AG04450 (cell line): ENCODE measurements at regions not wholly inside any gene's neighbourhood (a gene's known extent, or its start where the extent isn't known, plus 50 kb on each side); places are given as distances from the start of the nearest gene placed in this dataset.

Source experiments
- CTCF ChIA-PET: fragments of 300-600, 350-600 bp; formaldehyde crosslinking; extraction: SDS; loops from one replicate; lab custom pipeline; 2022; ENCODE audit warnings: antibody characterized with exemption, inconsistent platforms; lab: Charles Lee
- POLR2A ChIA-PET: fragments of 350-600 bp; formaldehyde crosslinking; extraction: SDS; loops from one replicate; lab custom pipeline; 2021; ENCODE audit warnings: antibody characterized with exemption, inconsistent platforms; lab: Yijun Ruan, JAX
- DNase-seq: peaks from one replicate; pipeline ENCODE4 v3.0.0-alpha.2; 2011; ENCODE audit warnings: low read depth, low spot score
- H3K27ac ChIP-seq: one replicate; pipeline ENCODE4 v1.5.1; 2012; ENCODE audit warnings: low read depth, low read length, control low read depth
- H3K27me3 ChIP-seq: one replicate; pipeline ENCODE4 v1.6.0; 2012; ENCODE audit warnings: low read length; ENCODE audit not compliant: control insufficient read depth, insufficient read depth
- H3K4me3 ChIP-seq: 2 replicates; pipeline ENCODE4 v1.5.1; 2011; ENCODE audit warnings: mild to moderate bottlenecking, low read depth, low read length, control low read depth
- H3K9me3 ChIP-seq: 2 replicates; pipeline ENCODE4 v1.5.1; 2012; ENCODE audit warnings: low read length; ENCODE audit not compliant: control insufficient read depth, insufficient read depth
- CTCF ChIP-seq: IDR thresholded peaks from 2 replicates; pipeline ENCODE4 v1.5.1; 2011; ENCODE audit warnings: low read depth, low read length, control low read depth, inconsistent platforms

DNA sequence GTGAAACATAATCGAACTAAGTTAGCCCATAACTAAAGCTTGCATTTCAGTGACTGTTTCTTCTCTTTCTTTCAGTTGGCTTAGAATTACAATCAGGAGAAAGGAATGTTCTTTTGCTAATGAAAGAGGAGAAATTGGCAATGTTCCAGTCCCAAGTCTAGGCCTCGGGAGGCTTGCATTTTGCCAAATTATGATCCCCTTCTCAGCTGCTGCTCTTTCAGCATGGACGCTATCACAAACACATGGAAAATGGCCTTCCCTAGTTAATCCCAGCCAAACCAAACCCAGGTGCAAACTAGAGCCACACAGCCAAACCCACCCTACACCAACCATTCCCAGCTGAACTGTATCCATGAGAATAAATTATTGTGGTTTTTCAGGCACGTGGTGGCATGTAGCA, 605.2 kb upstream of the LRRTM4 start:
- CTCF ChIA-PET = no interaction called here

DNA sequence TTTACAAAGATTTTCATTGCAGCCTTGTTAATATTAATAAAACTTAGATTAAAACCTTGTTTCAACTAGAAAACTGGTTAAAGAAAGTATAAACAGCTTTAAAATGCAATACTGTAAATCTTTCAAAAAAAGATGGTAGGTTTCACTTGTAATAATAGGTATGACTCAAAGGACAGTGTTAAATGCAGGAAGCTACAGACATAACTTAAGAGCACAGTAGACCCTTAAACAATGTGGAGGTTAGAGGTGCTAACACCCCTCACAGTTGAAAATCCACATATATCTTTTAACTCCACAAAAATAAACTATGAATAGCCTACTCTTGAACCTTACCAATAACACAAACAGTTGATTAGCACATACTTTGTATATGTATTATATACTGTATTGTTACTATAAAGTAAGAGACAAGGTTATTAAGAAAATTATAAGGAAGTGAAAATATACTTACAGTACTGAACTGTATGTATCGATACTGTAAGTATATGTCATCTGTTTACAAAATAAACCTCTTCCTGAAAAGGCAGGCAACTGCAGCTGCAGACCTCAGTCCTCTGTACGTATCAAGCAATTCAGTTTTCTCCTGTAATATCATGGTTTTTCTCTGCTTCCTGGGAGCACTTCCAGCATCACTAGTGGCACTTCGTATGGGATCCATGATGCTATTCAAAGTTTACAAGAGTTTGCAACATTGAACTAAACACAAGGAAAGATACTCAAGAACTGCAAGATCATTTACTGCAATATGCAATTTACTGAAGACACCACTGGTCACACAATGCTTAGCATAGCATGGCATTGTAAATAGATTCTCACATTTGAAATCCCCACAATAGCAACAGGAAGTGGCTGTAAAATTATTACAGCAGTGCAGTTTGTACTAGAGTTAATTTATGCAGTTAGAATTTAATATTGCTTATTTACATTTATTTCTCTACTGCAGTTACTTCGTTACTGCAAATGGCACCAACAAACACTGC, 610.5 kb upstream of the LRRTM4 start:
- ChIA-PET POLR2A (no interaction called here), CTCF (no interaction called here)
- Histone ChIP-seq H3K27ac (no peak overlapping the region), H3K27me3 (no peaks in the 10 kb centered on the region), H3K9me3 (peaks cover 4% of the 10 kb centered on the region; the same call in 1 of the 2 replicates), H3K4me3 (no peak overlapping the region)
- TF ChIP-seq CTCF = no peak
- DNase-seq = no peak

More for the DNA sequence above, 605.2 kb upstream of the LRRTM4 start:
- H3K27ac ChIP-seq = no peak overlapping the region
- H3K4me3 ChIP-seq = no peak overlapping the region
- POLR2A ChIA-PET = no interaction called here
- H3K9me3 ChIP-seq = peaks cover 3% of the 10 kb centered on the region; the same call in 1 of the 2 replicates
- TF ChIP-seq CTCF = no peak
- DNase-seq = no peak
- no peaks in the 10 kb centered on the region for H3K27me3 ChIP-seq

- ChIA-PET CTCF (no interaction called here), POLR2A (no interaction called here)
- Histone ChIP-seq H3K4me3 (no peak overlapping the region), H3K9me3 (peaks cover 24% of the 10 kb centered on the region), H3K27ac (no peak overlapping the region), H3K27me3 (no peaks in the 10 kb centered on the region)
- DNase-seq = no peak
- TF ChIP-seq CTCF = no peak
Observed at GRCh38 chr2:78145395-78145996, 623.3 kb upstream of the LRRTM4 start.

DNA sequence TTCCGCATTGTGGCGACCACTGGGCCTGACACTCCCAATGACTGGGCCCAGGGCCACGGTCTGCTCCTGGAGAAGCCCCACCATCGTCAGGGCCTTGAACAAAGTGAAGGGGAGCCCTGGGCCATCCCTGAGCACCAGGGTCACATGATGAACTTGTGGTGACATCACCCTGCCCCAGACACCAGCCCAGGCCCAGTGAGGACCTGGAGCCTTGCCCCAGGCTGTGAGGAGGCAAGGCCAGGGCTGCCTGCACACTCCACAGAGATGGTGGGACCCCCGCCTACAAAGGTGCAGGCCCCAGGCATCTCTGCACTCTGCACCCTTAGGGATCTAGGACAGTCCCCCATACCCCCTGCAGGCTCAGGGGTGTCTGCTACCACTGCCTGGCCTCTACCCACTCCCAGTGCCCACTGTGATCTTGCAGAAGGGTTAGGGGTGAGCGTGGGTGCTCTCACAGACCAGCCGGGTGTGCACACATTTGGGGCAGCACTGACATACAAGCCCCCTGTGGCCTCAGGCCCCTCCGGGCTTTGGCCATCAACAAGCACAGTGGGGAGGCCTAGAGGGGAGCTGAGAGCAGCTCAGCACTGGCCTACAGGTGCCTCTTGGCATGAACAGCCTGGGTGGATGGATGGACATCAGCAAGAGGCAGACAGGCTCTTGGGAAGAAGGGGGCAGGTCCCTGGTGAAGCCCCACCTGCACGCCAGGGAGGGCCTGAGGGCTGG, 624.0 kb upstream of the LRRTM4 start:
- DNase-seq = no peak
- Histone ChIP-seq H3K9me3 (peaks cover 24% of the 10 kb centered on the region), H3K4me3 (no peak overlapping the region), H3K27me3 (no peaks in the 10 kb centered on the region), H3K27ac (no peak overlapping the region)
- TF ChIP-seq CTCF = no peak
- ChIA-PET CTCF (no interaction called here), POLR2A (no interaction called here)
